Epidermal melanocyte (primary cell): ENCODE measurements at regions not wholly inside any gene's neighbourhood (a gene's known extent, or its start where the extent isn't known, plus 50 kb on each side); places are given as distances from the start of the nearest gene placed in this dataset.

Experiments
- DNase-seq: peaks from one replicate; pipeline ENCODE4 v3.0.0; 2011; ENCODE audit warnings: low spot score; ENCODE audit not compliant: insufficient read length

DNA sequence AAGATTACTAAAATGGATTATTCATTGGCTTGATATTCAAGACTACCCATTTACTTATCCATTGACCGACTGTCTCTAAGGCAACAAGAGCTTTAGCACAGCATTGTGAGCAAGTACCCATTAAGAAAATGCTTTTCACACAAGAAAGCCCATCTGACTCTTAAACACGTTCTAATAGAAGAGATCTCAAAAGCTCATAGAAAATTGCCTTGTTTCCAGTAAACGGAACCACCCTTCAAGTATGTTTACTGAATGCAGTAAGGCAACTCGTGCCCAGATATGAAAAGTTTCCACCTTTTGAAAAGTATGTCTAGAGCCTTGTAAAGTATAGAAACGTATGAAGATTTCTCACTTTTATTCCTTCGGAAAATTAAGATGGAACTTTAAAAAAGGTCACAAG lies 655.3 kb upstream of the ALCAM start:
- no peak for DNase-seq

GRCh38 chr3:104715972-104716371 lies 650.7 kb upstream of the ALCAM start:
- DNase-seq, result no peak

GRCh38 chr3:104717828-104718196 lies 648.9 kb upstream of the ALCAM start:
- DNase-seq, result no peak

- no peak for DNase-seq
Observed at GRCh38 chr3:104723000-104723399, 643.7 kb upstream of the ALCAM start.

DNA sequence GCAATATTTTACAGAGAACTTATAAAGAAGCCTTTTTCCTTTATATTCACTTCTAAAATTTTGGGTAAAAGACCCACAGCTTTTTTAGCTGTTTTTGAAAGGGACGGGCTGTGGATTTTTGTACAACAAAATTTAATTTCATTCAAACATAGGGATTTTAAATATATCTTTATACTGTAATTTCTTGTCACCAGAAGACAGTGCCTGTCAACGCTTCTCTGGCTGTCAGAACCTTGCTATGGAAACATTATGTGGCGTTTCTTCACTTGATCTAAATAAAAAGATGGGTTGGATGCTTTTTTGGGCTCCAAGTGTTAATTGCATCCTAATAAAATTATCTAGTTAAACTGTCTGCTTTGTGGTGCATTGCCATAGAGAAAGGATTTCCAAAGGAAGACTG lies 635.6 kb upstream of the ALCAM start:
- DNase-seq, result no peak

DNA sequence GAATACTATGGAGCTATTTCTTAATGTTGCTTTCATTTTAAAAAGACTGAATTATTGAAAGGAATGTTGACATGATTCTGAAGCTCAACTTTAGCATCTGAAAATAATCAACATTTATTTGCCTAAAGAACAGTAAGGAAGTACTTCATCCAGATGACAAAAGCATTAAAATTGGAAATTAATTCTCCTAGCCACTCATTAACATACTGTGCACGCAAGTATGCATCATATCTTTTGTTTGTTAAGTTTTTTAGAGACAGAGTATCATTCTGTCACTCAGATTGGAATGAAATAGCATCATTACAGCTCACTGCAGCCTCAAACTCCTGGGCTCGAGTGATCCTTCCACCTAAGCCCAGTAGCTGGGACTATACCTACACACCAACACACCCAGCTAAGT lies 632.1 kb upstream of the ALCAM start:
- no peak for DNase-seq

GRCh38 chr3:104735691-104736090 lies 631.0 kb upstream of the ALCAM start:
- DNase-seq, result no peak

- DNase-seq, result no peak
Observed at GRCh38 chr3:104738271-104738670, 628.4 kb upstream of the ALCAM start.

DNA sequence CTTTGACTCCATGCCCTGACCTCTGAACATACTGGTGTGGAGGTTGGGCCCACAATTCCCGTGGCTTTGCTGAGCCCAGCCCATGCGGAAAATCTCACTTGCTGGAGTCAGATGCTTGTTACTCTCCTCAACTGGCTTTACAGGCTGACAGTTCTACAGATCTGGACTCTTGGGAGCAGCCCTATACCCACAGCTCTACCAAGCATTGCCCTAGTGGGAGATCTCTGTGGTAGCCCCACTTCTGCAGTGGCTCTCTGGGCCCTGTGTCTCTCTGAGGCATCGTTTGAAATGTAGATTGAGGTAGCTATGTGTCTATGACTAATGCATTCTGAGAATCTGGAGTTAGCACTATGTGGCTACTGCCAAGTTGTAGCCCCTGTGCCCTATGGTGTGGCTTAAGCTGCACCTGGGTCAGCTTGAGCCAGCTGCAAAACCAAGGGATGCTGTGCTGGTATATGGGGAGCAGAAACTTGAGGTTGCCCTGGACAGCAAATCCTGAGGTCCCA lies 625.8 kb upstream of the ALCAM start:
- no peak for DNase-seq

- no peak for DNase-seq
Observed at GRCh38 chr3:104742044-104742443, 624.7 kb upstream of the ALCAM start.

- DNase-seq, result no peak
Observed at GRCh38 chr3:104745313-104745712, 621.4 kb upstream of the ALCAM start.

- no peak for DNase-seq
Observed at GRCh38 chr3:104746056-104746455, 620.7 kb upstream of the ALCAM start.

GRCh38 chr3:104750581-104750980 lies 616.1 kb upstream of the ALCAM start:
- no peak for DNase-seq

- DNase-seq, result no peak
Observed at GRCh38 chr3:104755791-104756190, 610.9 kb upstream of the ALCAM start.

DNA sequence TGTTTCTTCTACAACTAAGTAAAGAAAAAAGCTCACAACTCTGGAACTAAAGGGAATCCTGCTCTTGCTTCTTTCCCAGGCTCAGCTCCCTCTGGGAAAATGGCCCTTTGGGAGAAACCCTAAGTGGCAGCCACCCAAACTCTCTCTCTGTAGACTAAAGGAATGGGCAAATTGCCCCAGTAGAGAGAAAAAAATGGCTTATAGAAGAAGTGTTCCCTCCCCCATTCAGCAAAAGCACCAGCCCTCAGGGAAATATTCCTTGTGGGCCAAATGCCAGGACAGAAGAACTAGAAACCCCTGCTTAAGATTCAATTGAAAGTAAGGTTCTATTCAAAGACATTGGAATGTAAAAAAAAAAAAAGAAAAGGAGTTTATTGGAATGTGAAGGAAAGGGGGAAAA lies 603.7 kb upstream of the ALCAM start:
- peak; percentile 34 for DNase-seq

- DNase-seq, result no peak
Observed at GRCh38 chr3:104764496-104764895, 602.2 kb upstream of the ALCAM start.

DNA sequence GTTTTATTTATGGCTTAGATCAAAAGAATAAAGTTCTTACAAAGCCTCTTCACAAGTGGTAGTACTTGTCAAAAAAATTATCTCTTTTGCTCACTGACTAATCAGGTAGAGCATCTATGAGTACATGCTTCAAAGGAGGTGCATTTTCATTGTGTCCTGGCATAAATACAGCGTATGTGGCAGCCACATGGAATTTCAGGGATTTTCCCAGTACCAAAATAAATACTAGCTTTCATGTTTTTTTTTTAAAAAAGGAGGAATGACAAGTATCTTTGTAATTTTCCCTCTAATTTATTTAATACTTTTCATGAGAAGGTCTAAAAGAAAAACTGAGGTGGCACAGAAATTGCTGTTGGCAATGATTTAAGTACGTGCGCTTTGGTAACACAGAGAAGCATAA lies 597.8 kb upstream of the ALCAM start:
- DNase-seq, result no peak

DNA sequence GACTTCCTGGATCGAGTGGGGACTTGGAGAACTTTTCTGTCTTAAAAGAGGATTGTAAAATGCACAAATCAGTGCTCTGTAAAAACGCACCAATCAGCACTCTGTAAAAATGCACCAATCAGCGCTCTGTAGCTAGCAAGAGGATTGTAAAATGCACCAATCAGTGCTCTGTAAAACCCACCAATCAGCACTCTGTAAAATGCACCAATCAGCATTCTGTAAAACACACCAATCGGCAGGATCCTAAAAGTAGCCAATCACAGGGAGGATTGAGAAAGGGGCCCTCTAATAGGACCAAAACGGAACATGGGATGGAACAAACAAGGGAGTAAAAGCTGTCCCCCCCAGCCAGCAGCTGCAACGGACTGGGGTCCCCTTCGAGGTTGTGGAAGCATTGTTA lies 587.4 kb upstream of the ALCAM start:
- DNase-seq, result no peak

DNA sequence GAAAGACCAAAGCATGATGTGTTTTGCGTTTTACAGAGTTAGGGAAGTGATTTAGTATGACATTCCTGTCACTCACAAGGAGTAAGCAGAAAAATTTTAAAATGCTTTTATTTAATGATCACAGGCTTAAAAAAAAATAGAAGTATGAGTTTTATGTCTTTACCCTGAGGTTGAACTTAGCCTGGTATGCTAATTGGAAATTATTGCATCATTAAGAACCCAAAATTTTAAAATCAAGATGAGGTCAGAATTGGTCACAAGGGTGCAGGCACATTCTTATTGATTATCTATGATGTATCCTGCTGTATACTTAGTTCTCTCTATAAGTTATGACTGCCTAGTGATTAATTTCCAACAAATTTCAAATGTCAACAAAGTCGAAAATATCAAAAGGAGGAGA lies 585.6 kb upstream of the ALCAM start:
- no peak for DNase-seq

DNA sequence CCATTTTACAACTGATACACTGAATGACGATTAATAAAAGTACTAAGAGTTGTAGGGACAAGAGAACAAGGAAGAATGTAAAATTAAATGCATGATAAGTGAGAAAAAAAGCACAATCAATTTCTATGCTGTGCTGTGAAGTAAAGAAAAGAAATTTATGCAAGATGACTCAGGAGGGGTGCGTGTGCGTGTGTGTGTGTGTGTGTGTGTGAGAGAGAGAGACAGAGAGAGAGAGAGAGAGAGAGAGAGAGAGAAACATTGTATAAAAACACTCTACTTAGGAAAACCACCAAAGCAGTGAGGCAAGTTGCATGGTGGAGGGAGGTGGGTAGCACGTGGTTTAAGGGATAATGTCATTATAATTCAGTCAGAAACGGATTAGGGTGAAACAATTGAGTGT lies 580.8 kb upstream of the ALCAM start:
- DNase-seq, result no peak

- DNase-seq, result no peak
Observed at GRCh38 chr3:104787306-104787705, 579.4 kb upstream of the ALCAM start.

DNA sequence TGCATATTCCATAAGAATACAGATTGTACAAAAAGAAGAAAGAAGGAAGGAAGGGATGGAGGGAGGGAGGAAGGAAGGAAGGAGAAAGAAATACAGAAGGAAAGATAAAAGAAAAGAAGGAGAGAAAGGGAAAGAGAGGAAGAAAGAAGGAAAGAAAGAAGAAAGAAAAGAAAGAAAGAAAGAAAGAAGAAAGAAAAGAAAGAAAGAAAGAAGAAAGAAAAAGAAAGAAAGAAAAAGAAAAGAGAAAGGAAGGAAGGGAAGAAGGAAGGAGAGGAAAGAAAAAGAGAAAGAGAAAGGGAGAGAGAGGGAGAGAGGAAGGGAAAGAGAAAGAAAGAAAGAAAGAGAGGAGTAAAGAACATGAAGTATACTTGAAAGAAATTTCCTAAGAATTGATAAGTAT lies 577.9 kb upstream of the ALCAM start:
- no peak for DNase-seq

GRCh38 chr3:104791331-104791730 lies 575.4 kb upstream of the ALCAM start:
- DNase-seq, result no peak

DNA sequence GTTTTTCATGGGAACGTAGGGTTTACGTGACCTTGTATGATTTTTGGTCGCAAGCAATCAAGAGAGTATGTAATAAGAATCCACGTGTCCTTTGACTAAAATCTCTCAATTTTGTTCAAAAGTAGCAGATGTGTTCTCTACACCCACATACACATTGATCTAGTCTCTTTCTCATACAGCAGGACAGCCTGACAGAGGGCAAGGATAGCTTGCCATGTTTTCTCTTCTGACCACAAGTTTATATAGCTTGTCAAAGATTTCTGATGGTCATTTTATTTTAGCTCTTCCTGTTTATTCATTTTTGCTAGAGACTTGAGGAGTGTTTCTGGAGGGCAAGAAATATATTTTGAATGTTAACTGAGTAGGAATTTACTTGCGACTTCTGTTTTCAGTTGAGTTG lies 570.2 kb upstream of the ALCAM start:
- DNase-seq, result no peak
